Endodermal cell (in vitro differentiated cells): ENCODE measurements at regions not wholly inside any gene's neighbourhood (a gene's known extent, or its start where the extent isn't known, plus 50 kb on each side); places are given as distances from the start of the nearest gene placed in this dataset.

Experiments
- DNase-seq: peaks from one replicate; pipeline ENCODE4 v3.0.0-alpha.2; 2017
- H3K27ac ChIP-seq: 2 replicates; pipeline ENCODE4 v1.5.1; 2013; ENCODE audit warnings: mild to moderate bottlenecking, low read depth, low read length, moderate library complexity
- H3K27me3 ChIP-seq: 2 replicates; pipeline ENCODE4 v1.6.1; 2013; ENCODE audit warnings: mild to moderate bottlenecking, low read length, moderate library complexity; ENCODE audit not compliant: insufficient read depth, control insufficient read depth, poor library complexity, severe bottlenecking
- H3K36me3 ChIP-seq: 2 replicates; pipeline ENCODE4 v1.7.0; 2013; ENCODE audit warnings: mild to moderate bottlenecking, low read length, moderate library complexity; ENCODE audit not compliant: control insufficient read depth, insufficient read depth
- H3K4me1 ChIP-seq: one replicate; pipeline ENCODE4 v1.7.0; 2013; ENCODE audit warnings: low read length; ENCODE audit not compliant: control insufficient read depth, insufficient read depth
- H3K4me3 ChIP-seq: 2 replicates; pipeline ENCODE4 v1.5.1; 2013; ENCODE audit warnings: mild to moderate bottlenecking, low read length, moderate library complexity
- H3K9ac ChIP-seq: 2 replicates; pipeline ENCODE4 v1.6.1; 2013; ENCODE audit warnings: mild to moderate bottlenecking, low read length, moderate library complexity; ENCODE audit not compliant: poor library complexity, severe bottlenecking; ENCODE audit errors: extremely low read depth
- H3K9me3 ChIP-seq: 2 replicates; pipeline ENCODE4 v1.6.1; 2013; ENCODE audit warnings: mild to moderate bottlenecking, low read length, moderate library complexity; ENCODE audit not compliant: control insufficient read depth
- H3K27ac Mint-ChIP-seq: 2 replicates; pipeline ENCODE4 v1.8.0; 2020; ENCODE audit warnings: mixed read lengths
- H3K27me3 Mint-ChIP-seq: 2 replicates; pipeline ENCODE4 v1.8.0; 2021; ENCODE audit warnings: mild to moderate bottlenecking, mixed read lengths; ENCODE audit not compliant: insufficient read depth
- H3K36me3 Mint-ChIP-seq: 2 replicates; pipeline ENCODE4 v1.8.0; 2020; ENCODE audit warnings: low read depth, mixed read lengths
- H3K4me1 Mint-ChIP-seq: 2 replicates; pipeline ENCODE4 v1.8.0; 2020; ENCODE audit warnings: mixed read lengths
- H3K4me3 Mint-ChIP-seq: 2 replicates; pipeline ENCODE4 v1.8.0; 2020; ENCODE audit warnings: mild to moderate bottlenecking, moderate library complexity, mixed read lengths
- H3K9me3 Mint-ChIP-seq: 2 replicates; pipeline ENCODE4 v1.8.0; 2020; ENCODE audit warnings: mild to moderate bottlenecking, mixed read lengths
- CTCF ChIP-seq: fragments of 200-600 bp; sonication (generic); conservative IDR thresholded peaks from 2 replicates; pipeline ENCODE4 v1.5.0; 2021; ENCODE audit warnings: antibody characterized with exemption, mild to moderate bottlenecking
- WGBS, 2 experiments: methylation state at CpG; one replicate each; pipeline versions ENCODE4 v1.1.5 to v1.1.7; 2013; ENCODE audit warnings: missing lambda C conversion rate in 2 of 2, mixed read lengths in 1 of 2; ENCODE audit not compliant: insufficient coverage in 1 of 2, insufficient read length in 1 of 2; 5-methylcytosine and 5-hydroxymethylcytosine counted together

- H3K4me1 ChIP-seq, result no peaks in the 10 kb centered on the region
These were observed 202.9 kb downstream of the MIAT start for GRCh38 chr22:26860301-26860700.

GRCh38 chr22:26865021-26865420 is 207.6 kb downstream of the MIAT start:
- no peaks in the 10 kb centered on the region for H3K36me3 ChIP-seq
- no peaks in the 10 kb centered on the region for H3K9me3 ChIP-seq
- H3K9me3 Mint-ChIP-seq, result peaks cover 11% of the 10 kb centered on the region
- peaks cover 17% of the 10 kb centered on the region for H3K27me3 Mint-ChIP-seq
- no peaks in the 10 kb centered on the region for H3K27me3 ChIP-seq
- TF ChIP-seq CTCF, result no peak
- no peaks in the 10 kb centered on the region for H3K36me3 Mint-ChIP-seq
- H3K27ac ChIP-seq, result no peak overlapping the region
- no peaks in the 10 kb centered on the region for H3K4me1 ChIP-seq
- DNase-seq, result no peak
- H3K9ac ChIP-seq, result no peak overlapping the region
- 96 to 100% methylated on average over 1 of the region's 1 CpG for WGBS, 2 experiments
- H3K4me1 Mint-ChIP-seq, result no peaks in the 10 kb centered on the region
- no peak overlapping the region for H3K4me3 ChIP-seq
- no peak overlapping the region for H3K4me3 Mint-ChIP-seq
- H3K27ac Mint-ChIP-seq, result no peak overlapping the region

More at GRCh38 chr22:26860301-26860700, 202.9 kb downstream of the MIAT start:
- no peak overlapping the region for H3K9ac ChIP-seq
- Mint-ChIP-seq H3K27me3 (peaks cover 5% of the 10 kb centered on the region), H3K4me3 (no peak overlapping the region), H3K27ac (no peak overlapping the region), H3K4me1 (peaks cover 2% of the 10 kb centered on the region), H3K36me3 (no peaks in the 10 kb centered on the region), H3K9me3 (peaks cover 8% of the 10 kb centered on the region)
- H3K27ac ChIP-seq, result no peak overlapping the region
- H3K9me3 ChIP-seq, result no peaks in the 10 kb centered on the region
- WGBS, 2 experiments, result 94 to 95% methylated on average over 9 of the region's 9 CpGs
- no peak overlapping the region for H3K4me3 ChIP-seq
- DNase-seq, result no peak
- no peaks in the 10 kb centered on the region for H3K27me3 ChIP-seq
- H3K36me3 ChIP-seq, result no peaks in the 10 kb centered on the region
- no peak for TF ChIP-seq CTCF

- Mint-ChIP-seq H3K36me3 (no peaks in the 10 kb centered on the region), H3K4me3 (no peak overlapping the region), H3K27me3 (no peaks in the 10 kb centered on the region), H3K4me1 (peaks cover 2% of the 10 kb centered on the region), H3K9me3 (no peaks in the 10 kb centered on the region), H3K27ac (no peak overlapping the region)
- WGBS, 2 experiments, result 91 to 100% methylated on average over 1 to 4 of the region's 4 CpGs
- no peak for TF ChIP-seq CTCF
- H3K9ac ChIP-seq, result no peak overlapping the region
- H3K4me3 ChIP-seq, result no peak overlapping the region
- no peaks in the 10 kb centered on the region for H3K27me3 ChIP-seq
- H3K9me3 ChIP-seq, result no peaks in the 10 kb centered on the region
- no peaks in the 10 kb centered on the region for H3K4me1 ChIP-seq
- no peak for DNase-seq
- no peaks in the 10 kb centered on the region for H3K36me3 ChIP-seq
- H3K27ac ChIP-seq, result no peak overlapping the region
These were observed 226.0 kb downstream of the MIAT start for GRCh38 chr22:26883393-26883792.
